Rectal smooth muscle tissue (tissue), 1 donor: ENCODE measurements at regions not wholly inside any gene's neighbourhood (a gene's known extent, or its start where the extent isn't known, plus 50 kb on each side); places are given as distances from the start of the nearest gene placed in this dataset.

Source experiments
- H3K27ac ChIP-seq: one replicate; pipeline ENCODE4 v1.7.0; 2013; ENCODE audit warnings: low read depth, low read length, inconsistent platforms
- H3K27me3 ChIP-seq: one replicate; pipeline ENCODE4 v1.7.0; 2013; ENCODE audit warnings: low read length; ENCODE audit not compliant: control insufficient read depth, insufficient read depth
- H3K36me3 ChIP-seq: one replicate; pipeline ENCODE4 v1.7.0; 2013; ENCODE audit warnings: low read length; ENCODE audit not compliant: control insufficient read depth, insufficient read depth
- H3K4me1 ChIP-seq: one replicate; pipeline ENCODE4 v1.7.0; 2013; ENCODE audit warnings: low read length; ENCODE audit not compliant: control insufficient read depth, insufficient read depth
- H3K4me3 ChIP-seq: one replicate; pipeline ENCODE4 v1.7.0; 2013; ENCODE audit warnings: low read length
- H3K9ac ChIP-seq: one replicate; pipeline ENCODE4 v1.7.0; 2013; ENCODE audit warnings: low read length

- Histone ChIP-seq H3K4me1 (no peaks in the 10 kb centered on the region), H3K27me3 (no peaks in the 10 kb centered on the region), H3K27ac (no peak overlapping the region), H3K9ac (no peak overlapping the region), H3K36me3 (no peaks in the 10 kb centered on the region), H3K4me3 (no peak overlapping the region)
Measured at GRCh38 chr14:43914041-43914693, 592.9 kb downstream of the FSCB start.

GRCh38 chr14:43903209-43903608, 603.9 kb downstream of the FSCB start:
- Histone ChIP-seq H3K4me3 (no peak overlapping the region), H3K9ac (no peak overlapping the region), H3K27me3 (no peaks in the 10 kb centered on the region), H3K4me1 (no peaks in the 10 kb centered on the region), H3K27ac (no peak overlapping the region), H3K36me3 (no peaks in the 10 kb centered on the region)

GRCh38 chr14:43901911-43902673, 605.0 kb downstream of the FSCB start:
- H3K36me3 ChIP-seq, result no peaks in the 10 kb centered on the region
- H3K27me3 ChIP-seq, result no peaks in the 10 kb centered on the region
- no peak overlapping the region for H3K4me3 ChIP-seq
- H3K9ac ChIP-seq, result no peak overlapping the region
- H3K27ac ChIP-seq, result no peak overlapping the region
- H3K4me1 ChIP-seq, result no peaks in the 10 kb centered on the region

DNA sequence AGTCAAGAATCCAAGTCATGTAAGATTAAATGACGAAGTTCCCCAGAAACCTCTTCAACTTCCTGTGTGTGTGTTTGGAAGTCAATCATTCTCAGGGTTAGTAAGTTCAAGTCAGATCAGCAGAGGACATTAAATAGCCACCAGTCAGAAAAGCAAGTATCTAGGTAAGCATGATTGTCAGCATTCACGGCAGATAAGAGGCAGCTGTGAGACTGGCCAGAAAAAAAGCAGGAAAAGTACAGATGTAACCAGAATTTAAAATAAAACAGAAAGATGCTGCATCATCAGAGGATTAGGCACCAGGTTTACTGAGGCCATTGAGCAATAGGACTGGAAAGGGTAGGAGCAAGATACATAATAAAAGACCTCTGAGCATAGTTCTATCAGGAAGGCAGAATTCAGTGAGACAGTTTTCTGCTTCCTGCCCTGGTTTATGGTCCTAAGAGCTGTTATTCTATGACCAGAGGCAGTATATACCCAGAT, 606.9 kb downstream of the FSCB start:
- no peaks in the 10 kb centered on the region for H3K27me3 ChIP-seq

GRCh38 chr14:43898687-43899086, 608.4 kb downstream of the FSCB start:
- Histone ChIP-seq H3K36me3 (no peaks in the 10 kb centered on the region), H3K4me3 (no peak overlapping the region), H3K9ac (no peak overlapping the region), H3K27me3 (no peaks in the 10 kb centered on the region), H3K27ac (no peak overlapping the region), H3K4me1 (no peaks in the 10 kb centered on the region)

More for the DNA sequence above, 606.9 kb downstream of the FSCB start:
- no peaks in the 10 kb centered on the region for H3K36me3 ChIP-seq
- no peak overlapping the region for H3K4me3 ChIP-seq
- H3K4me1 ChIP-seq, result no peaks in the 10 kb centered on the region
- no peak overlapping the region for H3K9ac ChIP-seq
- H3K27ac ChIP-seq, result no peak overlapping the region

DNA sequence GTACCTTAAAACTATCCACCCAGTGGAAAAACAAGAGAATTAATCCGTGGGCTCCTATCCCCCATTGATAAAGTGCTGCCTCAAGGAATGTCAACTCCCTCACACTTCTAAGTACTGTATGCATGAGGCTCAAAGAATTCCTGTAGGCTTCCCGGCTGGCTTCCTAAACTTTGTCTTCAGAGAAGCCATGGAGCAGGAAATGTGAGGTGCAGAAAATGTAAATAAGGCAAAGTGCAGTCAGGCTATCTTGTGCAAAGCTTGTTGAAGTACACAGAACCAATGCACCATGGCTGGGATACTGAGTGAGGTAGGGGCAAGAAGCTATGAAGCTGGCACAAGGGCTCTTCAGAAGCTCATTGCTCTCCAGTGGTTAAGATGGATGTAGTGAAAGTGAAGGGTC, 611.0 kb downstream of the FSCB start:
- H3K4me3 ChIP-seq, result no peak overlapping the region
- no peaks in the 10 kb centered on the region for H3K27me3 ChIP-seq
- H3K9ac ChIP-seq, result no peak overlapping the region
- no peak overlapping the region for H3K27ac ChIP-seq
- no peaks in the 10 kb centered on the region for H3K4me1 ChIP-seq
- no peaks in the 10 kb centered on the region for H3K36me3 ChIP-seq

- no peaks in the 10 kb centered on the region for H3K4me1 ChIP-seq
- H3K27me3 ChIP-seq, result no peaks in the 10 kb centered on the region
- H3K36me3 ChIP-seq, result no peaks in the 10 kb centered on the region
Measured at GRCh38 chr14:43894534-43894933, 612.5 kb downstream of the FSCB start.

GRCh38 chr14:43887523-43887922, 619.6 kb downstream of the FSCB start:
- Histone ChIP-seq H3K27me3 (no peaks in the 10 kb centered on the region), H3K4me3 (no peak overlapping the region), H3K4me1 (no peaks in the 10 kb centered on the region), H3K9ac (no peak overlapping the region), H3K27ac (no peak overlapping the region), H3K36me3 (no peaks in the 10 kb centered on the region)

More at GRCh38 chr14:43894534-43894933, 612.5 kb downstream of the FSCB start:
- Histone ChIP-seq H3K27ac (no peak overlapping the region), H3K4me3 (no peak overlapping the region), H3K9ac (no peak overlapping the region)

DNA sequence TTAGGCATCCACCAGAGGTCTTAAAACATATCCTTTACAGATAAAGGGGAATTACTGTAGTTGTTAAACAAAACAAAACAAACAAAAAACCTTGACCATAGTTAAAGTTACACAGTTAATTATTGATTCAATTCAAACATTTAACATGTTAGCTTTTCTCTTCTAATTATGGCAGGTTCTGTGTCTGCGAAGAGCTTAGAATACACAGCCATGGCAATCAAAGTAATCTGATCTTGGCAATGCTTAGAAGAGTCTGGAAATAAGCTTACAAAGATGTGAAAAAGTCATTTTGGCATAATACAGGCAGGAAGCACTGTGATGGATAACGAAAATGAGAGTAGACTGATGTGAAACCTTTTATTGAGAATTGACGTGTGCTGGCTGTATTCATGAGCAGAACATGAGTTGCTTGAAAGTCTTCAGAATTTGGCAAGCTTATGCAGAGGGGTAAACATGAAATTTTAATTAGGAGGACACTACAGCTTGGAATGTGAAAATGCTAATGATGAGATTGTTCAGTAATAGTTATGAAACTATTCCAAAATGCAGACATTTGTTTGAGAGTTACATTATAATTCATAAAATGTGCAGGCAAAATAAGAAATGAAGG, 629.6 kb downstream of the FSCB start:
- Histone ChIP-seq H3K4me1 (no peaks in the 10 kb centered on the region), H3K9ac (no peak overlapping the region), H3K27ac (no peak overlapping the region), H3K4me3 (no peak overlapping the region), H3K27me3 (no peaks in the 10 kb centered on the region), H3K36me3 (no peaks in the 10 kb centered on the region)

DNA sequence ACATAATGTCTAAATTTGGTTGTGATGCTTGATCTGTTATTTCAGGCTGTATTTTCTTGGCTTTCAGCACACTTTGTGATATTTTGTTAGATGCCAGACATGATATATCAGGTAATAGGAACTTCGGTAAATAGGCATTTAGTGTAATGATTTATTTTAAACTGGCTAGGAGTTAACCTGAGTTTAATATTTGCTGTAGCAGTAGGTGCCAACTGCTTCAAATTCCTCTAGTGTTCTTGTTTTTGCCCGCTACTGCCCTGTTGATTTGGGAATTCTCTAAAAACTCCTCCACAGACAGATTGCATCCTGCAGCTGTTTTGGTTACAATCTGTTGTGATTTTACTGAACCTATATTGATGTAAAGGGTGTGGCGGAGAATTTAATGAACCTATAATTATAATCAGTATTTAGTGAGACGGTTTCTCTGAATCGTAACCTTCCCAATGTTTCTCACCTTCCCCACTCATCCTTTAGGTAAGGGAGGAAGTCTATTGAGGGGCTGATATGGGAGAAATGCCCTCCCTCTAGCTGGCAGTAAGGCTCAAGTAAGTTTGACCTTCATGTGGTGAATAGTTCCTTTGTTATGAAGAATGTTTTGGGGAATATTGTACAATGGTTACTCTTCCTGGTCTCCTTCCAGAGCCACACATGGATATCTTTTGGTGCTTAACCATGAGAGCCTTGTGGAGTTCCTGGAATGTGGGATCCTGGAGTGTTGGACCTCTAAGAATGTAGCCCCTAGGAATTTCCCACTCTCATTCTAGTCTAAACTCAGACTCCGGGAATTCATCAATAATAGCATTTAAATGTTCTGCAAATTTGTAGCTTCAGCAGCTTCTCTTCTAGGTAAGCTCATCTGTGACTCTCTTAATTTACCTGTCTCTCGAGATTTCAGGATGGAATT, 634.1 kb downstream of the FSCB start:
- no peaks in the 10 kb centered on the region for H3K4me1 ChIP-seq
- no peak overlapping the region for H3K27ac ChIP-seq
- no peak overlapping the region for H3K9ac ChIP-seq
- no peaks in the 10 kb centered on the region for H3K27me3 ChIP-seq
- H3K36me3 ChIP-seq, result no peaks in the 10 kb centered on the region
- no peak overlapping the region for H3K4me3 ChIP-seq

- Histone ChIP-seq H3K27ac (no peak overlapping the region), H3K9ac (no peak overlapping the region), H3K4me1 (no peaks in the 10 kb centered on the region), H3K4me3 (no peak overlapping the region), H3K27me3 (no peaks in the 10 kb centered on the region), H3K36me3 (no peaks in the 10 kb centered on the region)
Measured at GRCh38 chr14:43872222-43872621, 634.9 kb downstream of the FSCB start.

DNA sequence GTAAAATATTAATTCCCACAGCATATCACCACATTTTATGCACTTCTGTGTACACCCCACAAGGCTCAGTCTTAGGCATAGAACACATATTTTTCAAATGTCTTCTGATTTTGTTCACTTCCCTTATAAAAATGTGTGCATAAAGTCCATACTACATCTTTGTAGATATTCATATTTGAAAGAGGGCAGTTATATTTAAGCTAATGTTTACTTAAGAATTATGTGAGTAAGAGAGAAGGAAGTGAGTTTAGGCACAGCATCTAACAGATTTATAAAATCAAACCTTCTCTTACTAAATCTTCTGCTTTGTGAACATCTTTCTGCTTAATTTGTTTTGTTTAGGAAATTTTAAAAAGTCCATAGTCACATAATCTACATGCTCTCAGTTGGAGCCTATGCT, 648.1 kb downstream of the FSCB start:
- H3K4me3 ChIP-seq, result no peak overlapping the region
- H3K9ac ChIP-seq, result no peak overlapping the region
- H3K36me3 ChIP-seq, result no peaks in the 10 kb centered on the region
- no peak overlapping the region for H3K27ac ChIP-seq
- no peaks in the 10 kb centered on the region for H3K27me3 ChIP-seq
- H3K4me1 ChIP-seq, result no peaks in the 10 kb centered on the region
